ENCODE measurements at regions not wholly inside any gene's neighbourhood (a gene's known extent, or its start where the extent isn't known, plus 50 kb on each side); places are given as distances from the start of the nearest gene placed in this dataset.

GRCh38 chr15:96267463-96267862 lies 63.0 kb upstream of the NR2F2 start:
- FAIRE-seq (no peak), DNase-seq (ENCODE audit: low read depth in 1 of 2, low spot score in 2 of 2) (no peak)
- H2AFZ ChIP-seq (ENCODE audit: low read length), result no peak overlapping the region
- no peaks in the 10 kb centered on the region for H3K79me1 ChIP-seq (ENCODE audit: low read depth, low read length)
- H3K23me2 ChIP-seq (ENCODE audit: low read depth, low read length), result no peaks in the 10 kb centered on the region
- TF ChIP-seq USF2 (IDR thresholded peaks at IDR 0.05; ENCODE audit: low read length) (no peak), POLR2A (IDR thresholded peaks at IDR 0.05; ENCODE audit: control extremely low read depth in 1 of 2, low read depth in 2 of 2, low read length in 2 of 2) (no peak), KDM1A (IDR thresholded peaks at IDR 0.05; ENCODE audit: borderline replicate concordance, low read length) (no peak), BCL11A (IDR thresholded peaks at IDR 0.05; ENCODE audit: low read depth in 2 of 2, low read length in 2 of 2) (no peak)
- H3K56ac ChIP-seq (replicated peaks; ENCODE audit: insufficient read length, low read depth, low read length), result no peak overlapping the region
- 0 out of 7 replicates have a peak, but pooled peaks cover 0 to 2% (median 0%) of the 10 kb centered on the region in 4 experiments for H3K4me1 ChIP-seq (replicated peaks in 1 of 4; ENCODE audit: control insufficient read depth in 3 of 4, insufficient read depth in 4 of 4, low read length in 3 of 4)
- H3K27me3 ChIP-seq (replicated peaks in 1 of 4; ENCODE audit: control insufficient read depth in 3 of 4, extremely low read depth in 1 of 4, insufficient read depth in 3 of 4, low read length in 3 of 4), result no peaks in the 10 kb centered on the region
- no peak overlapping the region for H3K27ac ChIP-seq (ENCODE audit: low read depth, low read length)
- H2AK5ac ChIP-seq (ENCODE audit: low read depth, low read length), result no peak overlapping the region
- no peak overlapping the region for H4K91ac ChIP-seq (replicated peaks; ENCODE audit: insufficient read length, low read length)
- no peak overlapping the region for H2BK5ac ChIP-seq (ENCODE audit: low read depth, low read length)
- WGBS, 2 experiments (ENCODE audit: extremely low coverage in 1 of 2, insufficient coverage in 1 of 2, insufficient read length in 1 of 2, insufficient replicate concordance in 2 of 2, low coverage in 1 of 2, low lambda C conversion rate in 2 of 2, missing lambda C conversion rate in 1 of 2), result 95% methylated on average over 4 of the region's 4 CpGs; no CpG with 5 or more reads in 1 of the 2 experiments
- H3K9ac ChIP-seq (replicated peaks in 1 of 4; ENCODE audit: extremely low read depth in 1 of 4, low read depth in 3 of 4, low read length in 3 of 4), result no peak overlapping the region
- H3K9me3 ChIP-seq (ENCODE audit: insufficient read depth in 2 of 2, low read depth in 1 of 2, low read length in 1 of 2), result no peaks in the 10 kb centered on the region
- no peaks in the 10 kb centered on the region for H4K20me1 ChIP-seq (replicated peaks in 1 of 2; ENCODE audit: control insufficient read depth in 1 of 2, insufficient read depth in 2 of 2, low read length in 2 of 2)
- POLR2A ChIA-PET (ENCODE audit: partially characterized antibody), result no interaction called here
- H3K18ac ChIP-seq (ENCODE audit: extremely low read depth, low read length), result no peak overlapping the region
- no peak overlapping the region for H2BK120ac ChIP-seq (replicated peaks; ENCODE audit: low read depth, low read length)
- no peak overlapping the region for H2BK12ac ChIP-seq (ENCODE audit: low read depth, low read length)
- no peak overlapping the region for H3K14ac ChIP-seq (ENCODE audit: insufficient read length)
- no peak overlapping the region for H3K4me3 ChIP-seq (ENCODE audit: extremely low read depth in 1 of 4, insufficient read depth in 2 of 4, low read depth in 3 of 4, low read length in 4 of 4)
- no peaks in the 10 kb centered on the region for H3K79me2 ChIP-seq (ENCODE audit: control insufficient read depth in 1 of 2, insufficient read depth in 2 of 2, low read length in 2 of 2)
- H2BK15ac ChIP-seq (ENCODE audit: low read length), result no peak overlapping the region
- H4K5ac ChIP-seq (ENCODE audit: insufficient read length, low read depth, low read length), result no peak overlapping the region
- no peak overlapping the region for H3K4me2 ChIP-seq (ENCODE audit: insufficient read depth in 1 of 2, low read depth in 2 of 2, low read length in 2 of 2)
- CTCF ChIA-PET (ENCODE audit: partially characterized antibody), result no interaction called here
- no peak overlapping the region for H2BK20ac ChIP-seq (ENCODE audit: low read length)
- no peak overlapping the region for H4K8ac ChIP-seq (ENCODE audit: extremely low read depth, insufficient read depth, low read length)
- no peak overlapping the region for H3K23ac ChIP-seq (ENCODE audit: insufficient read length)
- no peaks in the 10 kb centered on the region for H3K36me3 ChIP-seq (ENCODE audit: control insufficient read depth in 2 of 4, insufficient read depth in 4 of 4, low read length in 3 of 4)
- H3K4ac ChIP-seq (replicated peaks; ENCODE audit: insufficient read length, low read depth, low read length), result no peak overlapping the region

All from H1 (cell line).